RPMI8226 (cell line): ENCODE measurements at regions not wholly inside any gene's neighbourhood (a gene's known extent, or its start where the extent isn't known, plus 50 kb on each side); places are given as distances from the start of the nearest gene placed in this dataset.

Source experiments
- DNase-seq: peaks from one replicate; pipeline ENCODE4 v3.0.0-alpha.2; 2015

GRCh38 chr9:129397335-129397734 is 219.3 kb upstream of the IER5L start:
- no peak for DNase-seq

- no peak for DNase-seq
Observed at GRCh38 chr9:129396365-129396708, 218.3 kb upstream of the IER5L start.

- no peak for DNase-seq
Observed at GRCh38 chr9:129395633-129396364, 217.7 kb upstream of the IER5L start.

GRCh38 chr9:129394886-129395279 is 216.8 kb upstream of the IER5L start:
- DNase-seq: no peak

- peak; percentile 44 for DNase-seq
Observed at GRCh38 chr9:129394061-129394885, 216.2 kb upstream of the IER5L start.

- no peak for DNase-seq
Observed at GRCh38 chr9:129393064-129393463, 215.0 kb upstream of the IER5L start.

- DNase-seq: no peak
Observed at GRCh38 chr9:129392093-129392541, 214.1 kb upstream of the IER5L start.

GRCh38 chr9:129391221-129391661 is 213.2 kb upstream of the IER5L start:
- DNase-seq: no peak

- DNase-seq: no peak
Observed at GRCh38 chr9:129390541-129390940, 212.5 kb upstream of the IER5L start.

GRCh38 chr9:129387822-129388221 is 209.8 kb upstream of the IER5L start:
- DNase-seq: no peak

- no peak for DNase-seq
Observed at GRCh38 chr9:129386812-129387177, 208.7 kb upstream of the IER5L start.

- no peak for DNase-seq
Observed at GRCh38 chr9:129385211-129385934, 207.3 kb upstream of the IER5L start.

GRCh38 chr9:129384491-129385210 is 206.6 kb upstream of the IER5L start:
- DNase-seq: no peak

GRCh38 chr9:129383561-129384490 is 205.8 kb upstream of the IER5L start:
- DNase-seq: peak; percentile 87

- DNase-seq: no peak
Observed at GRCh38 chr9:129383019-129383560, 205.0 kb upstream of the IER5L start.

- no peak for DNase-seq
Observed at GRCh38 chr9:129382281-129383018, 204.4 kb upstream of the IER5L start.

GRCh38 chr9:129381481-129381957 is 203.5 kb upstream of the IER5L start:
- DNase-seq: no peak

- no peak for DNase-seq
Observed at GRCh38 chr9:129380961-129381401, 202.9 kb upstream of the IER5L start.

GRCh38 chr9:129379886-129380285 is 201.8 kb upstream of the IER5L start:
- no peak for DNase-seq

- DNase-seq: no peak
Observed at GRCh38 chr9:129379181-129379836, 201.2 kb upstream of the IER5L start.
